ENCODE measurements at regions not wholly inside any gene's neighbourhood (a gene's known extent, or its start where the extent isn't known, plus 50 kb on each side); places are given as distances from the start of the nearest gene placed in this dataset.

DNA sequence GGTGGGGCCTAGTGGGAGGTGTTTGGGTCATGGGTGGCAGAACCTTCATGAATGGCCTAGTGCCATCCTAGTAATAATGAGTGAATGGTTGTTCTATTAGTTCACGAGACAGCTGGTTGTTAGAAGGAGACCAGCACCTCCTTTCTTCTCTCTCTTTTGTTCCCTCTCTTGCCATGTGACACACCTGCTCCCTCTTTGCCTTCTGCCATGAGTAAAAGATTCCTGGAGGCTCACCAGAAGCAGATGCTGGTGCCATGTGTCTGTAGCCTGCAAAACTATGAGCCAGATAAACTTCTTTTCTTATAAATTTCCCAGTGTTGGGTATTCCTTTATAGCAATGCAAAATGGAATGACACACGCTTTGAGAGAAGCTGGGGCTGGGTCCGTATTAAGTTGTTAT is 89.0 kb upstream of the SLC4A7 start:
- TF ChIP-seq, protein P1, sequence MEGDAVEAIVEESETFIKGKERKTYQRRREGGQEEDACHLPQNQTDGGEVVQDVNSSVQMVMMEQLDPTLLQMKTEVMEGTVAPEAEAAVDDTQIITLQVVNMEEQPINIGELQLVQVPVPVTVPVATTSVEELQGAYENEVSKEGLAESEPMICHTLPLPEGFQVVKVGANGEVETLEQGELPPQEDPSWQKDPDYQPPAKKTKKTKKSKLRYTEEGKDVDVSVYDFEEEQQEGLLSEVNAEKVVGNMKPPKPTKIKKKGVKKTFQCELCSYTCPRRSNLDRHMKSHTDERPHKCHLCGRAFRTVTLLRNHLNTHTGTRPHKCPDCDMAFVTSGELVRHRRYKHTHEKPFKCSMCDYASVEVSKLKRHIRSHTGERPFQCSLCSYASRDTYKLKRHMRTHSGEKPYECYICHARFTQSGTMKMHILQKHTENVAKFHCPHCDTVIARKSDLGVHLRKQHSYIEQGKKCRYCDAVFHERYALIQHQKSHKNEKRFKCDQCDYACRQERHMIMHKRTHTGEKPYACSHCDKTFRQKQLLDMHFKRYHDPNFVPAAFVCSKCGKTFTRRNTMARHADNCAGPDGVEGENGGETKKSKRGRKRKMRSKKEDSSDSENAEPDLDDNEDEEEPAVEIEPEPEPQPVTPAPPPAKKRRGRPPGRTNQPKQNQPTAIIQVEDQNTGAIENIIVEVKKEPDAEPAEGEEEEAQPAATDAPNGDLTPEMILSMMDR (IDR thresholded peaks at IDR 0.05) = no peak

GRCh38 chr3:27571345-27571744 is 87.2 kb upstream of the SLC4A7 start:
- TF ChIP-seq, protein P1 (IDR thresholded peaks at IDR 0.05) = no peak

GRCh38 chr3:27570421-27571106 is 86.4 kb upstream of the SLC4A7 start:
- TF ChIP-seq, protein P1 (IDR thresholded peaks at IDR 0.05) = no peak

DNA sequence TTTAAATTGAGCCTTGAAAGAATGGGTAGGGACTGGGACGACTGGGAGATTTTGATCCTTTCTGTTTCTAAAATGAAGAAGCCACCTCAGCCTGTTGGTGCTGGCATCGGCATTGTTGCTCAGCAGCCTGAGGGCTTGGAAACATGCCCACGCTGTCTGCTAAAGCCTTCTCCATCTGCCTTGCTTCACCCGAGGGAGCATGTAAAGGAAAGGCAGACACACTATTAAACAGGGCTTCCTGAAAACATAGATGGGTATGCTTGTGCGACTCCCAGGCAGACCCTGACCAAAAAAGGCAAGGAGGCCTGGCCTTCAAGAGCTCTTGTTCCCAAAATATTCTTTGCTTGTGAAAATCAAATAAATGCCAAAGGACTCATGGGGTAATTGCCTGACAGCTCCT is 84.2 kb upstream of the SLC4A7 start:
- TF ChIP-seq, protein P1 (IDR thresholded peaks at IDR 0.05) = no peak

GRCh38 chr3:27567251-27567650 is 83.1 kb upstream of the SLC4A7 start:
- TF ChIP-seq, protein P1 (IDR thresholded peaks at IDR 0.05) = no peak

- TF ChIP-seq, protein P1 (IDR thresholded peaks at IDR 0.05) = no peak
These were observed 81.1 kb upstream of the SLC4A7 start for GRCh38 chr3:27565201-27565852.

DNA sequence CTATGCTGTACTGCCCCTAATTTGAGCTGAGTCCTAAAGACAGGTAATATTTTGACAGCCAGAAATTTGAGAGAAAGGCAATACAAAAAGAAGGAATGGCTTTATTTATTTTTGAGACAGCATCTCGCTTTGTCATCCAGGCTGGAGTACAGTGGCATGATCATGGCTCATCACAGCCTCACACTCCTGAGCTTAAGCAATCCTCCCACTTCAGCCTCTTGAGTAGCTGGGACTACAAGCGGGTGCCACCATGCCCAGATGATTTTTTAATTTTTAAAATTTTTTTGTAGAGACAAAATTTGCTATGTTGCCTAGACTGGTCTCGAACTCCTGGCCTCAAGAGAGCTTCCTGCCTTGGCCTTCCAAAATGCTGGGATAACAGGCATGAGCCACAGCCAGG is 77.4 kb upstream of the SLC4A7 start:
- TF ChIP-seq, protein P1 (IDR thresholded peaks at IDR 0.05) = no peak

Measured in LNCAP (cell line).